HEK293 (cell line): ENCODE measurements at regions not wholly inside any gene's neighbourhood (a gene's known extent, or its start where the extent isn't known, plus 50 kb on each side); places are given as distances from the start of the nearest gene placed in this dataset.

Experiments used
- CTCF ChIA-PET: fragments of 350-600 bp; formaldehyde crosslinking; extraction: SDS; loops from one replicate; lab custom pipeline; 2021; ENCODE audit warnings: antibody characterized with exemption; lab: Yijun Ruan, JAX
- POLR2A ChIA-PET: fragments of 300-600 bp; formaldehyde crosslinking; extraction: SDS; loops from one replicate; lab custom pipeline; 2020; ENCODE audit warnings: antibody characterized with exemption, inconsistent platforms; lab: Yijun Ruan, JAX
- H3K27ac ChIP-seq: fragments of 200-500 bp; sonication (Bioruptor generic); 2 replicates; pipeline ENCODE4 v1.5.1; 2014; ENCODE audit warnings: low read depth, low read length, control low read depth, inconsistent platforms; ENCODE audit errors: extremely low read depth
- H3K36me3 ChIP-seq, 2 experiments: fragments of 200-500 bp in 1 of 2; sonication (Bioruptor generic) in 1 of 2; 1 replicate in 1 of 2; 2 replicates in 1 of 2; pipeline ENCODE4 v1.5.1; 2014 to 2017; ENCODE audit warnings: inconsistent platforms in 2 of 2, low read length in 2 of 2; ENCODE audit not compliant: control insufficient read depth in 2 of 2, insufficient read depth in 1 of 2
- H3K4me1 ChIP-seq: fragments of 200-500 bp; sonication (Bioruptor generic); 2 replicates; pipeline ENCODE4 v1.5.1; 2014; ENCODE audit warnings: mild to moderate bottlenecking, low read length, inconsistent platforms; ENCODE audit not compliant: control insufficient read depth, insufficient read depth
- H3K4me3 ChIP-seq: 2 replicates; pipeline ENCODE4 v1.5.1; 2011; ENCODE audit warnings: low read depth, mild to moderate bottlenecking, control low read depth, low read length, moderate library complexity
- H3K9me3 ChIP-seq: fragments of 200-500 bp; sonication (Bioruptor generic); 2 replicates; pipeline ENCODE4 v1.5.1; 2014; ENCODE audit warnings: low read depth, low read length, inconsistent platforms; ENCODE audit not compliant: control insufficient read depth, insufficient read depth
- GLI2 ChIP-seq: fragments of 450-650 bp; formaldehyde crosslinking; IDR thresholded peaks from 2 replicates; pipeline ENCODE4; 2017; ENCODE audit warnings: missing biosample characterization, missing genetic modification characterization, low read depth, borderline replicate concordance
- KLF7 ChIP-seq: fragments of 450-650 bp; formaldehyde crosslinking; IDR thresholded peaks from 2 replicates; pipeline ENCODE4 v1.5.1; 2016; ENCODE audit warnings: missing biosample characterization, missing genetic modification characterization, borderline replicate concordance
- SP2 ChIP-seq: fragments of 450-650 bp; formaldehyde crosslinking; IDR thresholded peaks from 2 replicates; pipeline ENCODE4 v1.5.1; 2016; ENCODE audit warnings: missing biosample characterization, missing genetic modification characterization
- YY1 ChIP-seq: fragments of 450-650 bp; formaldehyde crosslinking; IDR thresholded peaks from 2 replicates; pipeline ENCODE4 v1.5.1; 2018; ENCODE audit warnings: missing biosample characterization, missing genetic modification characterization
- YY2 ChIP-seq: fragments of 450-650 bp; formaldehyde crosslinking; IDR thresholded peaks from 2 replicates; pipeline ENCODE4 v1.5.1; 2016; ENCODE audit warnings: missing biosample characterization, missing genetic modification characterization
- ZNF169 ChIP-seq: fragments of 450-650 bp; formaldehyde crosslinking; IDR thresholded peaks from 2 replicates; pipeline ENCODE4 v1.5.1; 2016; ENCODE audit warnings: missing biosample characterization, missing genetic modification characterization
- ZNF19 ChIP-seq: fragments of 450-650 bp; formaldehyde crosslinking; IDR thresholded peaks from 2 replicates; pipeline ENCODE4; 2016; ENCODE audit warnings: missing biosample characterization, missing genetic modification characterization, low read depth
- ZNF202 ChIP-seq: fragments of 450-650 bp; formaldehyde crosslinking; IDR thresholded peaks from 2 replicates; pipeline ENCODE4 v1.5.1; 2016; ENCODE audit warnings: missing biosample characterization, missing genetic modification characterization, borderline replicate concordance
- ZNF501 ChIP-seq: fragments of 450-650 bp; formaldehyde crosslinking; IDR thresholded peaks from 2 replicates; pipeline ENCODE4 v1.5.1; 2016; ENCODE audit warnings: missing biosample characterization, missing genetic modification characterization
- ZNF747 ChIP-seq: fragments of 450-650 bp; formaldehyde crosslinking; IDR thresholded peaks from 2 replicates; pipeline ENCODE4 v1.5.1; 2016; ENCODE audit warnings: missing biosample characterization, missing genetic modification characterization
- ZNF76 ChIP-seq: fragments of 450-650 bp; formaldehyde crosslinking; IDR thresholded peaks from 2 replicates; pipeline ENCODE4; 2016; ENCODE audit warnings: low read depth, missing biosample characterization, missing genetic modification characterization, borderline replicate concordance
- ZNF830 ChIP-seq: fragments of 450-650 bp; IDR thresholded peaks from 2 replicates; pipeline ENCODE4 v1.5.0; 2018; ENCODE audit warnings: missing biosample characterization, missing genetic modification characterization, low read depth, mild to moderate bottlenecking, moderate library complexity
- ZNF843 ChIP-seq: fragments of 450-650 bp; formaldehyde crosslinking; IDR thresholded peaks from 2 replicates; pipeline ENCODE4 v1.5.1; 2016; ENCODE audit warnings: missing biosample characterization, missing genetic modification characterization
- ZSCAN23 ChIP-seq: fragments of 450-650 bp; formaldehyde crosslinking; IDR thresholded peaks from 2 replicates; pipeline ENCODE4 v1.5.1; 2016; ENCODE audit warnings: missing biosample characterization, missing genetic modification characterization
- TF ChIP-seq, protein P1 (sequence below): fragments of 450-650 bp; formaldehyde crosslinking; IDR thresholded peaks from 2 replicates; pipeline ENCODE4 v1.5.1; 2016; ENCODE audit warnings: missing biosample characterization, missing genetic modification characterization, low read depth
- TF ChIP-seq, protein P2 (sequence below): fragments of 450-650 bp; formaldehyde crosslinking; IDR thresholded peaks from 2 replicates; pipeline ENCODE4 v1.5.1; 2016; ENCODE audit warnings: missing biosample characterization, missing genetic modification characterization
- TF ChIP-seq, protein P3 (sequence below): fragments of 450-650 bp; formaldehyde crosslinking; IDR thresholded peaks from 2 replicates; pipeline ENCODE4 v1.5.1; 2016; ENCODE audit warnings: missing biosample characterization, missing genetic modification characterization
- TF ChIP-seq, protein P4 (sequence below): fragments of 450-650 bp; formaldehyde crosslinking; IDR thresholded peaks from 2 replicates; pipeline ENCODE4 v1.5.1; 2017; ENCODE audit warnings: missing biosample characterization, mild to moderate bottlenecking, missing genetic modification characterization, moderate library complexity
- TF ChIP-seq, protein P5 (sequence below): fragments of 450-650 bp; formaldehyde crosslinking; IDR thresholded peaks from 2 replicates; pipeline ENCODE4 v1.5.1; 2017; ENCODE audit warnings: missing biosample characterization, missing genetic modification characterization
- TF ChIP-seq, protein P6 (sequence below): fragments of 450-650 bp; formaldehyde crosslinking; IDR thresholded peaks from 2 replicates; pipeline ENCODE4 v1.5.1; 2017; ENCODE audit warnings: missing biosample characterization, missing genetic modification characterization

DNA sequence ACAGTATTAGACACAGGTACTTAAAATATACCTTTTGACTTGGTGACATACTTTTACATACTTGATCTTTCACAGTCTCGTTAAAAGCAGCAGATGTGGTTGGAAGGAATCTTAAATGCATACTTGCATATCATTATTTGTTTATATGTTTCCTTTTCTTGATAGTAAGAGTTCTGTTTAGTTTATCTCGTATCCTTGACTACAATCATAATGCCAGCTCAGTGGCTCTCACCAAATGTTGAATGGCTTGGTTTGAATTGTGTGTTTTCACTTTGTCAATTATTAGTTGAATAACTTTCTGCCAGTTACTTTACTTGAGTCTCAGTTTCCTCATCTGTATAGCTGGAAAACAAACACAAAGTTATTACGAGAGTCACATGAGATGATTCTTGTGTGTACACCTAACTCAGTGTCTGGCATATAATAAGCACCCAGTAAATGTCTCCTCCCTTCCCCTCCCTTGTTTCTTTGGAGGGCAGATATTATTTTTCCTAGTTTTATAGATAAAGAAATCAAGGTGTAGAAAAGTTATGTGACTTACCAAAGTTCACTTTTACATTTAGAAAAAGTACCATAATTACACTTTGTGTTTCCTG, 131.6 kb upstream of the IVNS1ABP start (continued):
- TF ChIP-seq, protein P1, sequence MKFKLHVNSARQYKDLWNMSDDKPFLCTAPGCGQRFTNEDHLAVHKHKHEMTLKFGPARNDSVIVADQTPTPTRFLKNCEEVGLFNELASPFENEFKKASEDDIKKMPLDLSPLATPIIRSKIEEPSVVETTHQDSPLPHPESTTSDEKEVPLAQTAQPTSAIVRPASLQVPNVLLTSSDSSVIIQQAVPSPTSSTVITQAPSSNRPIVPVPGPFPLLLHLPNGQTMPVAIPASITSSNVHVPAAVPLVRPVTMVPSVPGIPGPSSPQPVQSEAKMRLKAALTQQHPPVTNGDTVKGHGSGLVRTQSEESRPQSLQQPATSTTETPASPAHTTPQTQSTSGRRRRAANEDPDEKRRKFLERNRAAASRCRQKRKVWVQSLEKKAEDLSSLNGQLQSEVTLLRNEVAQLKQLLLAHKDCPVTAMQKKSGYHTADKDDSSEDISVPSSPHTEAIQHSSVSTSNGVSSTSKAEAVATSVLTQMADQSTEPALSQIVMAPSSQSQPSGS (tag by site-specific recombination): no peak
- no peak for TF ChIP-seq ZNF747 (tag by site-specific recombination)

DNA sequence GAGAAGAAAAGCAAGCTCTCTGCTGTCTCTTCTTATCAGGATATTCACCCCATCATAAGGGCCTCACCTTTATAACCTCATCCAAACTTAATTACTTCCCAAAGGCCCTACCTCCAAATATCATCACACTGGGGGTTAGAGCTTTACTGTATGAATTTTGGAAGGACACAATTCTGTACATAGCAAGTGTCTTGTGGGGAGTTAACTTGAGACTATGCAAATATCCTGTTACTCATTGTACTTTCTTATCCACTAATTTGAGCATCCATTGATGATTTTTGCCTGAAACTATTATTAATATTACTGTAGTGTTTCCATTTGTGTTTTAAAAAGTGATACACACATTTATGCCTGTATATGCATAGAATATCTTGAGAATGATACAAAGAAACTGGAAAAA, 129.1 kb upstream of the IVNS1ABP start:
- TF ChIP-seq YY2 (no peak), SP2 (tag by site-specific recombination) (no peak), ZNF202 (tag by site-specific recombination) (no peak), ZSCAN23 (tag by site-specific recombination) (no peak), ZNF19 (tag by site-specific recombination) (no peak), ZNF501 (tag by site-specific recombination) (no peak), KLF7 (tag by site-specific recombination) (no peak)
- TF ChIP-seq, protein P2, sequence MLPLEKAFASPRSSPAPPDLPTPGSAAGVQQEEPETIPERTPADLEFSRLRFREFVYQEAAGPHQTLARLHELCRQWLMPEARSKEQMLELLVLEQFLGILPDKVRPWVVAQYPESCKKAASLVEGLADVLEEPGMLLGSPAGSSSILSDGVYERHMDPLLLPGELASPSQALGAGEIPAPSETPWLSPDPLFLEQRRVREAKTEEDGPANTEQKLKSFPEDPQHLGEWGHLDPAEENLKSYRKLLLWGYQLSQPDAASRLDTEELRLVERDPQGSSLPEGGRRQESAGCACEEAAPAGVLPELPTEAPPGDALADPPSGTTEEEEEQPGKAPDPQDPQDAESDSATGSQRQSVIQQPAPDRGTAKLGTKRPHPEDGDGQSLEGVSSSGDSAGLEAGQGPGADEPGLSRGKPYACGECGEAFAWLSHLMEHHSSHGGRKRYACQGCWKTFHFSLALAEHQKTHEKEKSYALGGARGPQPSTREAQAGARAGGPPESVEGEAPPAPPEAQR (tag by site-specific recombination): no peak
- TF ChIP-seq, protein P3, sequence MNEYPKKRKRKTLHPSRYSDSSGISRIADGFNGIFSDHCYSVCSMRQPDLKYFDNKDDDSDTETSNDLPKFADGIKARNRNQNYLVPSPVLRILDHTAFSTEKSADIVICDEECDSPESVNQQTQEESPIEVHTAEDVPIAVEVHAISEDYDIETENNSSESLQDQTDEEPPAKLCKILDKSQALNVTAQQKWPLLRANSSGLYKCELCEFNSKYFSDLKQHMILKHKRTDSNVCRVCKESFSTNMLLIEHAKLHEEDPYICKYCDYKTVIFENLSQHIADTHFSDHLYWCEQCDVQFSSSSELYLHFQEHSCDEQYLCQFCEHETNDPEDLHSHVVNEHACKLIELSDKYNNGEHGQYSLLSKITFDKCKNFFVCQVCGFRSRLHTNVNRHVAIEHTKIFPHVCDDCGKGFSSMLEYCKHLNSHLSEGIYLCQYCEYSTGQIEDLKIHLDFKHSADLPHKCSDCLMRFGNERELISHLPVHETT (tag by site-specific recombination): no peak
- TF ChIP-seq, protein P4, sequence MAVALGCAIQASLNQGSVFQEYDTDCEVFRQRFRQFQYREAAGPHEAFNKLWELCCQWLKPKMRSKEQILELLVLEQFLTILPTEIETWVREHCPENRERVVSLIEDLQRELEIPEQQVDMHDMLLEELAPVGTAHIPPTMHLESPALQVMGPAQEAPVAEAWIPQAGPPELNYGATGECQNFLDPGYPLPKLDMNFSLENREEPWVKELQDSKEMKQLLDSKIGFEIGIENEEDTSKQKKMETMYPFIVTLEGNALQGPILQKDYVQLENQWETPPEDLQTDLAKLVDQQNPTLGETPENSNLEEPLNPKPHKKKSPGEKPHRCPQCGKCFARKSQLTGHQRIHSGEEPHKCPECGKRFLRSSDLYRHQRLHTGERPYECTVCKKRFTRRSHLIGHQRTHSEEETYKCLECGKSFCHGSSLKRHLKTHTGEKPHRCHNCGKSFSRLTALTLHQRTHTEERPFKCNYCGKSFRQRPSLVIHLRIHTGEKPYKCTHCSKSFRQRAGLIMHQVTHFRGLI (tag by site-specific recombination): no peak
- TF ChIP-seq, protein P5, sequence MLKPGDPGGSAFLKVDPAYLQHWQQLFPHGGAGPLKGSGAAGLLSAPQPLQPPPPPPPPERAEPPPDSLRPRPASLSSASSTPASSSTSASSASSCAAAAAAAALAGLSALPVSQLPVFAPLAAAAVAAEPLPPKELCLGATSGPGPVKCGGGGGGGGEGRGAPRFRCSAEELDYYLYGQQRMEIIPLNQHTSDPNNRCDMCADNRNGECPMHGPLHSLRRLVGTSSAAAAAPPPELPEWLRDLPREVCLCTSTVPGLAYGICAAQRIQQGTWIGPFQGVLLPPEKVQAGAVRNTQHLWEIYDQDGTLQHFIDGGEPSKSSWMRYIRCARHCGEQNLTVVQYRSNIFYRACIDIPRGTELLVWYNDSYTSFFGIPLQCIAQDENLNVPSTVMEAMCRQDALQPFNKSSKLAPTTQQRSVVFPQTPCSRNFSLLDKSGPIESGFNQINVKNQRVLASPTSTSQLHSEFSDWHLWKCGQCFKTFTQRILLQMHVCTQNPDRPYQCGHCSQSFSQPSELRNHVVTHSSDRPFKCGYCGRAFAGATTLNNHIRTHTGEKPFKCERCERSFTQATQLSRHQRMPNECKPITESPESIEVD (tag by site-specific recombination): no peak
- Histone ChIP-seq H3K36me3 (no peaks in the 10 kb centered on the region), H3K27ac (no peak overlapping the region), H3K4me1 (peaks cover 4% of the 10 kb centered on the region; the same call in 1 of the 2 replicates), H3K9me3 (no peaks in the 10 kb centered on the region), H3K4me3 (no peak overlapping the region)
- CTCF ChIA-PET: no interaction called here
- POLR2A ChIA-PET: no interaction called here

DNA sequence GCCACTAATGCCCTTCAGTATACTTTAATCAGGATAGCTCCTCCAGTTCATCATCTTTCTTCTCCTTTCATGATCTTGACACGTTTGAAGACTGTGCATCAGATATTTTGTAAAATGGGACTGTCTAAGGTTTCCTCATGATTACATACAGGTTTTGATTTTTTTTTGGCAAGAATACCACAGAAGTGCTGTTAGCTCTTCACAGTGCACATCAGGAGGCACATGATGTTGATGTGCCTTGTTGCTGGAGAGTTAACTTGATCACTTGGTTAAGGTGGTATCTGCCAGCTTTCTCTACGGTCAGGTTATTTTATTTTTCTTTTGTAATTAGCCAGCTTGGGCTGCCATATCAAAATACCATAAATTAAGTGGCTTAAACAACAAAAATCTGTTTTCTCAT, 128.6 kb upstream of the IVNS1ABP start:
- Histone ChIP-seq H3K9me3 (no peaks in the 10 kb centered on the region), H3K36me3 (no peaks in the 10 kb centered on the region), H3K4me1 (peaks cover 5% of the 10 kb centered on the region; the same call in 1 of the 2 replicates), H3K4me3 (no peak overlapping the region), H3K27ac (no peak overlapping the region)
- POLR2A ChIA-PET: no interaction called here
- CTCF ChIA-PET: interaction anchor here (0.8 to 1.2 kb wide), 2 partner anchors 12 to 151 kb away, joined by 3 read pairs; no protein-coding TSS in a partner anchor
- TF ChIP-seq YY1 (tag by site-specific recombination) (no peak), ZNF76 (tag by site-specific recombination) (no peak), ZNF169 (tag by site-specific recombination) (no peak), ZNF843 (tag by site-specific recombination) (no peak), GLI2 (no peak), ZNF830 (tag by site-specific recombination) (no peak), ZNF19 (tag by site-specific recombination) (no peak)
- TF ChIP-seq, protein P2 (tag by site-specific recombination): no peak
- TF ChIP-seq, protein P6, sequence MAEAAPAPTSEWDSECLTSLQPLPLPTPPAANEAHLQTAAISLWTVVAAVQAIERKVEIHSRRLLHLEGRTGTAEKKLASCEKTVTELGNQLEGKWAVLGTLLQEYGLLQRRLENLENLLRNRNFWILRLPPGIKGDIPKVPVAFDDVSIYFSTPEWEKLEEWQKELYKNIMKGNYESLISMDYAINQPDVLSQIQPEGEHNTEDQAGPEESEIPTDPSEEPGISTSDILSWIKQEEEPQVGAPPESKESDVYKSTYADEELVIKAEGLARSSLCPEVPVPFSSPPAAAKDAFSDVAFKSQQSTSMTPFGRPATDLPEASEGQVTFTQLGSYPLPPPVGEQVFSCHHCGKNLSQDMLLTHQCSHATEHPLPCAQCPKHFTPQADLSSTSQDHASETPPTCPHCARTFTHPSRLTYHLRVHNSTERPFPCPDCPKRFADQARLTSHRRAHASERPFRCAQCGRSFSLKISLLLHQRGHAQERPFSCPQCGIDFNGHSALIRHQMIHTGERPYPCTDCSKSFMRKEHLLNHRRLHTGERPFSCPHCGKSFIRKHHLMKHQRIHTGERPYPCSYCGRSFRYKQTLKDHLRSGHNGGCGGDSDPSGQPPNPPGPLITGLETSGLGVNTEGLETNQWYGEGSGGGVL (tag by site-specific recombination): no peak
